GM18507 (cell line): ENCODE measurements at regions not wholly inside any gene's neighbourhood (a gene's known extent, or its start where the extent isn't known, plus 50 kb on each side); places are given as distances from the start of the nearest gene placed in this dataset.

Experiments used
- DNase-seq: peaks from one replicate; pipeline ENCODE4 v3.0.0; 2011; ENCODE audit warnings: low read depth; ENCODE audit not compliant: insufficient read length; ENCODE audit errors: extremely low spot score
- FAIRE-seq: peaks from 2 replicates; lab custom pipeline; 2011; peaks lifted over from hg19 to GRCh38; lab: Jason Lieb, UNC

DNA sequence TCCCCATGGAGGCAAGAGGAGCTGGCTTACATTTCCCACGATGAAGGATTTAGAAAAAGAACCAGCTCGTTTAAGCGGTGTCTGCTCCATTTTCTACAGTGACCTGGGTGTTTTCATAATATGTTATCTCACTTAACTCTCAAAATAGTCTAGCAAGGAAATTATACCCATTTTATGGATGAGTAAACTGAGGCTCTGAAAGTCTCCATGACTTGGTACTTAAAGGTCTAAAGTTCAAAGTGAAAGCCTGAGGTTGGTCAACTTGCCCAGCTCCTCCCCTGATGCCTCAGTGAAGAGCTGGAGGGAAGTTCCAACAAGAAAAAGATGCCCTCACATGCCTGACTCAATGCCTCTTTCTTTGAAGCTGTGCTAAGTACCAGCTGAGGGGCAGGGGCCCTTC lies 232.0 kb downstream of the CBLN1 start:
- FAIRE-seq (no peak), DNase-seq (no peak)

DNA sequence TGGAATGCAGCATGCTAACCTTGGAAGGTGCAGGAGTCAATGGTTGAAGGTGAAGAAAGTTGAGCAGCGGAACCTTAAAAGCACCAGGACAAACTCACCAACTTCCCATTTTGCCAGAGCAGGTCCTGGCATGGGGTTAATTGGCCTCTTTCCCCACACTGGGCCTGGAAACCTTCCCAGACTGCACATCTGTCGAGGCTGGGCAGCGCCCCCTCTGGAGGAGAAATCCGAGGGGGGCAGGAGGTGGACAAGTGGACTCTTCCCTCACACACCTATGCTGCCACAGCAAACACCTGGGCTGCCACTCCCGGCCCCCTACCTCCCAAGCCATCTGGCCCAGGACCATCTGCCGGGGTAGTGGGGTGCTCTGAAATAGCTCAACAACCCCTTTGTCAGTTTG lies 232.4 kb downstream of the CBLN1 start:
- no peak for DNase-seq
- no peak for FAIRE-seq

DNA sequence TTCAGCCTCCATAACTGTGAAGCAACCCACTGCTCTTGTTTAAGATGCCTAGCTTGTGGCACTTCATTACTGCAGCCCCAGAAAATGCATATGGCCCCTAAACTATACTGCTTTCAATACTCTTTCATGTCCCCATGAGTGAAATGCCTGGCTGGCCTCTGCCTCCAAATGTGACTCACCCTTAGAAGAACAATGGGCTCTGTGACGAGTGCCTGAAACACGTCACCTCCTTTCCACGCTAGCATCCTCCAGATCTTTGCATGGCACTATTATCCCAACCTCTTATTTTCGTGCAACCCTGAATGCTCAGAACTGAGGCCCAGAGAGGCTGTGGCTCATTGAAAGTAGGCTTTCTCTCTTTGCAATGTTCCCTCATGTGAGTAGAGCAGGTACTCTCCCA lies 233.1 kb downstream of the CBLN1 start:
- DNase-seq = no peak
- no peak for FAIRE-seq

- DNase-seq (no peak), FAIRE-seq (no peak)
Measured at GRCh38 chr16:49036126-49036525, 245.5 kb downstream of the CBLN1 start.

- no peak for FAIRE-seq
- DNase-seq = no peak
Measured at GRCh38 chr16:49027420-49027819, 254.2 kb downstream of the CBLN1 start.

GRCh38 chr16:49026566-49027181 lies 255.0 kb downstream of the CBLN1 start:
- FAIRE-seq (no peak), DNase-seq (no peak)

DNA sequence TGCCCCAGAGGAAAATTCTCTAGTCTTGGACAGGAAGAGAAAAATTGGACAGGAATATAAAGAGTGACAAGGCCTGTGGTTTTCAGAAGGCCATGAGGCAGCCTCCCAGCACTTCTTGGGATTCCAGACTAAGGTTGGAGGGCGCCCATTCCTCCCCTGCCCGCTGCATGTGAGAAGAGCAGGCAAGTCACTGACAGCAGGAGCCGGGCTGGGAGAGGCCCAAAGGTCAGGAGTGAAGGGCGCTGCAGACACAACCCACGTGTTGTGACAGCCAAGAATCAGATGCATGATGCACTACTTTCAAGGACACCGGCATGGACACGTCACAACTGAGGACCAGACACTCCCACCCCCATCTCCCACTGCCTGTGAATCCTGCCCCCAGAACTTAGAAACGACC lies 256.7 kb downstream of the CBLN1 start:
- DNase-seq (no peak), FAIRE-seq (no peak)

GRCh38 chr16:49024016-49024415 lies 257.6 kb downstream of the CBLN1 start:
- no peak for FAIRE-seq
- DNase-seq = no peak

DNA sequence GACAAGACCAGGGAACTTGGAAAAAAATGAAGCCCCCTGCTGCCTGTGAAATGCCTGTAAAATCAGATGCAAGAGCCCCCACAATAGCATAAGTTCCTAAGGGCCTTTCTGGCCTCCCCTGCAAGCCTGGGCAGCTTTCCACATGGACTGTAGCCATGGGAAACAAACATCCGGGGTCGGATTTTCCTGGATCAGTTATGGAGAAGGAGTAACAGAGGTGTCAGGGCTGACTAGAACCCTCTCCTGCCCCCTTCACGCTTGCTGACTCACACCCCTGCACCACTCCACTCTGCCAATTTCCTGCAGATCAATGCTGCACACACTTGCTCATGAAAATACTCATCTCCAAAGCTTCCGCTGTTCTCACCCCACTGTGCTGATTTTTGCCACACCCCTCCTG lies 258.6 kb downstream of the CBLN1 start:
- no peak for FAIRE-seq
- DNase-seq = no peak

DNA sequence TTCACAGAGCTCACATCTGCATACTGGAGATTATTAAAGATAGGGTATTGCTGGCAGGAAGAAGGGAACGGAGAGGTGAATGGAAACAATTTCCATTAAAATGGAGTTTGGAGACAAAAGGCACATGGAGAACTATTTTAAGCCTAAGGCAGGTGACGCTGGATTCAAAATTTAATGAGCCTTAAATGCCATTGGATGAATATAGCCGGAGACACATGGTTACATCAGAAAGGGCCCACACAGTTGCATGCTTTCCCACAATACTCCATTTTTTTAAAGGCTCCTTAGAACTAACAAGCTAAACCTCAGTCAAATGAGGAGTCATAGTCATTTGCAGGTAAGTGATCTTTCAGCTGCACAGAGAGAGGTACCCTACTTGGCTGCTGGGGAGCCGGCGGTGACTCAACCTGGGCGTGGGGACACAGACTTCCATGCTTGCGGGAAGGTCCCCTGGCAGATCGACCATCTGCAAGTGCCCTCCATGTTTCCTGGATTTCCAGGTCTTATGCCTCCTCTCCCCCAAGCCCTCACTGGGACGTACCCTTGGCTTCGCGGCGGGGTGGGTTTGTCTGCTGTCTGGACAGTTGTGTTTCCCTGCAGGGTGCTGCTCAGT lies 259.2 kb downstream of the CBLN1 start:
- FAIRE-seq = no peak
- no peak for DNase-seq

GRCh38 chr16:49021136-49021535 lies 260.5 kb downstream of the CBLN1 start:
- FAIRE-seq (no peak), DNase-seq (no peak)

GRCh38 chr16:49020436-49020835 lies 261.2 kb downstream of the CBLN1 start:
- FAIRE-seq (no peak), DNase-seq (no peak)

GRCh38 chr16:49019831-49020230 lies 261.8 kb downstream of the CBLN1 start:
- no peak for FAIRE-seq
- DNase-seq = no peak

DNA sequence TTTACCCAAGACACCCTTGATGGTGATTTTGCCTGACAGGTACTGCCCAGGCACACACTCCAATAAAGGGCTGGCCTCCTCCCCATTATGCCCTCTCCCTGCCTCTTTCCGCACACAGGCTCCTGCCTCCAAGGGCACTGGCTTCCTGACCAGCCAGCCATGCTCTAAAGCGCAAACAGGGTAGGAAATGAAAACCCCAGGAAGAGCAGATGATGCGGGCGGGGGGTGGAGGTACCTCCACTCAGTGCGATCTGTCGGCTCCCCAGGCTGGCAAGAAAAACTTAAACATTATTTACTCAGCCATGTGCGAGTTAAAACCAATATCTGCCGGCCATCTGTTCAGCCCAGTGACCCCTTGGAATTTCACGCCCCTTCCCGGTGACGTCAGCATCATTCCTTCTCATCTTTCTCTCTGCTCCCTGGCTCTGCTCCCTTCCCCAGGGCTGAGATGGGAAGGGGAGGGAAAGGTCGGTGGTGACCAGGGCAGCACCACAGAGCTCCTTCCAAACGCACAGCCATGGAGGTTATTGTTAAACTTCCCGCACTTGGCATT lies 262.5 kb downstream of the CBLN1 start:
- FAIRE-seq (no peak), DNase-seq (no peak)

- FAIRE-seq (no peak), DNase-seq (no peak)
Measured at GRCh38 chr16:49018259-49018931, 263.2 kb downstream of the CBLN1 start.

GRCh38 chr16:49017501-49017900 lies 264.1 kb downstream of the CBLN1 start:
- DNase-seq (no peak), FAIRE-seq (no peak)

DNA sequence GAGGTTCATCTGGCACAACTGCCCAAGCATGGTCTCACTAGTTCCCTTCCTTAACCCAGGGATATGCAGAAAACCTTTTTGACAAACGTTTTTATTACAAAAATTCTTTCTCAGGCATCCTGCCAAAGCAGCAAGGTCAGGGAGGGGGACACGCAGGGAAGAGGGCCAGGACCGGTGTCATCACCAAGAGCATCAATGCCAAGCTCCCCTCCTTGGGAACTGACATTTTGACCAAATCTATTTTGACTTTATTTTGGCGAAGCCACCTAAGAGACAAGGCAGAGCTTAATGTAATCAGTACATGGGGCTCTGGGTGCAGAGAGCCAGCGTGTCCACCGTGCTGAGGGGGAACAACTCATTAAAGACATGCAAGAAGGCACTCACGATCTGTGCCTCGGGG lies 265.2 kb downstream of the CBLN1 start:
- no peak for DNase-seq
- FAIRE-seq = no peak

- no peak for FAIRE-seq
- DNase-seq = no peak
Measured at GRCh38 chr16:49015225-49015592, 266.4 kb downstream of the CBLN1 start.

DNA sequence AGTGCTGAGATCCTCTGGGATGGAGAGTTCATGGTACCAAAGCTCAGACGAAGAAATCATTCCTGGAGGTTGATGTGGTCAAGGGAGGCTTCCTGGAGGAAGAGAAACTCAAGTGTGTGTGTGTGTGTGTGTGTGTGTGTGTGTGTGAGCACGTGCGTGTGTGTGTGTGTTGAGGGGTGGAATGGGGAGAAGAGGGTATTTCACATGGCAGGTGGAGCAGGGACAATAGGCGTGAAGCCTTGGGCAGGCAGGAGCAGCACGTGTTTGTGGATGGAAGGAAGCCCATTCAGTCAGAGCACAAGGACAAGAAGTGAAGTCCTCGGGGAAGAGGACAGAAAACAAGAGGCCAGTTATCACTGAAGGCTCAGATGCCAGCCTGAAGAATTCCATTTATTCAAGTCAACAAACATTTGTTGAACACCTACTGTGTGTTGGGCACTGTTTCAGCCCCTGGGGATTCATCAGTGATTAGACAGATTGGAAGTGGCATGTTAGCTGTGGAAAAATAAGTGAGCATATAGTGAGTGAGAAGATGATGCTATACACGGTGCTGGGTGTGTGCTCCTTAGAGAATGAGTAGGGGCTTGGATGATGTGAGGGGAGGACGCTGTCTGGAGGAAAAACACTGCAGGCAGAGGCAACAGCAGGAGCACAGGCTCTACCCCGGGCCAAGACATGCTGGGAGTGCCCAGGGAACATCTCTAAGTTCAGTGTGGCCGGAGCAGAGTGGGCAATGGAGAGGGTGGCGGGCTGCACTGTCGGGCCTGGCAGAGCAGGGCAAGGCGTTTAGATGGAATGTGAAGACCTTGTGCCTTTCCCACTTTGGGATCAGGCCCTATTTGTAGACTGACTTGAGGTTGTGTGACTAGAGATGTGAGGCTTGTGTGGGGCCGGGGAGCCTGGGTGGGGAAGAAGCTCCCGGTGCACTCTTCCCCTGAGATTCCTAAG lies 267.1 kb downstream of the CBLN1 start:
- FAIRE-seq = no peak
- no peak for DNase-seq

GRCh38 chr16:49013727-49014080 lies 267.9 kb downstream of the CBLN1 start:
- DNase-seq (no peak), FAIRE-seq (no peak)
